ENCODE measurements at regions not wholly inside any gene's neighbourhood (a gene's known extent, or its start where the extent isn't known, plus 50 kb on each side); places are given as distances from the start of the nearest gene placed in this dataset.

- no peak for DNase-seq (ENCODE audit: low read depth in 2 of 2)
Observed at GRCh38 chr20:58162986-58163385, 65.5 kb downstream of the ANKRD60 start.

- DNase-seq (ENCODE audit: low read depth in 2 of 2) = no peak
Observed at GRCh38 chr20:58161192-58161591, 67.3 kb downstream of the ANKRD60 start.

- DNase-seq (ENCODE audit: low read depth in 2 of 2) = peak; percentile 42 to 44
Observed at GRCh38 chr20:58160451-58161061, 67.9 kb downstream of the ANKRD60 start.

GRCh38 chr20:58155148-58155925 is 73.1 kb downstream of the ANKRD60 start:
- no peak for DNase-seq (ENCODE audit: low read depth in 2 of 2)

- no peak for DNase-seq (ENCODE audit: low read depth in 2 of 2)
Observed at GRCh38 chr20:58154113-58154512, 74.3 kb downstream of the ANKRD60 start.

- no peak for DNase-seq (ENCODE audit: low read depth in 2 of 2)
Observed at GRCh38 chr20:58153121-58153520, 75.3 kb downstream of the ANKRD60 start.

DNA sequence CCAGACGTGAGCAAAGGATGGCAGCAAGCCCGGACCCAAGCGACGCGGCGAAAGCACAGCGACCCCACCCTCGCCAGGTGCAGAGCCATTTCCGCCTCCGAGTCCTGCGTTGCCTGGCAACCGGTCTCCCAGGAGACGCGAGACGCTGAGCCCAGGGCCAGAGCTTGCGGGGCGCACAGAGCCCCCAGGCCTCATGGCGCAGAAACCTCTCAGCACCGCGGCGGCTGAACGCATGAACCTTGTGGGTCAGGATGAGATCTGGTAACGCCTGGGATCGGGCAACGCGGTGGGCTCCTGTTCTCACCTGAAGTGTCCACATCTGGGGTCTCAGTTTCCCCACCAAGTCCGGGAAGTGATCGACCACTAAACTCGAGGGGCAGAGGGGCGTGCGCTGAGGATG is 77.7 kb downstream of the ANKRD60 start:
- DNase-seq (ENCODE audit: low read depth in 2 of 2) = no peak

DNA sequence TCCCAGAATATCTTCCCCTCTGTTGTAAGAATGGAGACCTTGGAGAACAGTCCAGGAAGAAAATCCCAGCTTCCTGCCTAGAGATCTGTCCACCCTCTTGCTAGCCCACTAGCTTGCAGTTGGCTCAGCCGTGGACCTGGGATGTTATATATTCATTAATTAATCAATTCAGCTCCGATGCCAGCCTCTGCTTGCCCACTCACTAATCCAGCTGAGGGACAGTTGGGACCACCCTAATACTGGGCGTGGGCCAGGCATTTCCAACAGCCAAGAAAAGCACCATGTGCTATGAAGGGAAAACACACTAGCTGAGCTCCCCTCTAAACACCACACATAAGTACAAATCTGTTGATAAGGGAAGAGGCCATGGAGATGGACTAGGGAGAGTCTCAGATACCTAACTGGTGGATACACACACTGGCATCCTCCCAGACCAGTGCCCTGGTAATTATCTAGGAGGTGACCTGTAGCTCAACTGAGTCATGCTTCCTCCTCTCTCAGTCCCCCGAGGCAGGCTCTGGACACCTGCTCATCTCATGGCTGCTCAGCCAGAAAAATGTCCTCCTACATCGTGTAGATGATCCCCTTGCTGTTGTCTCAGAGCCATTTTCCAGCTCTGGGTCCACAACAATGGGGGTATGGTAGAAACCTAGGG is 78.9 kb downstream of the ANKRD60 start:
- DNase-seq (ENCODE audit: low read depth in 2 of 2) = no peak

- no peak for DNase-seq (ENCODE audit: low read depth in 2 of 2)
Observed at GRCh38 chr20:58148891-58149290, 79.6 kb downstream of the ANKRD60 start.

- no peak for DNase-seq (ENCODE audit: low read depth in 2 of 2)
Observed at GRCh38 chr20:58147628-58148370, 80.7 kb downstream of the ANKRD60 start.

- DNase-seq (ENCODE audit: low read depth in 2 of 2) = no peak
Observed at GRCh38 chr20:58146746-58147140, 81.7 kb downstream of the ANKRD60 start.

DNA sequence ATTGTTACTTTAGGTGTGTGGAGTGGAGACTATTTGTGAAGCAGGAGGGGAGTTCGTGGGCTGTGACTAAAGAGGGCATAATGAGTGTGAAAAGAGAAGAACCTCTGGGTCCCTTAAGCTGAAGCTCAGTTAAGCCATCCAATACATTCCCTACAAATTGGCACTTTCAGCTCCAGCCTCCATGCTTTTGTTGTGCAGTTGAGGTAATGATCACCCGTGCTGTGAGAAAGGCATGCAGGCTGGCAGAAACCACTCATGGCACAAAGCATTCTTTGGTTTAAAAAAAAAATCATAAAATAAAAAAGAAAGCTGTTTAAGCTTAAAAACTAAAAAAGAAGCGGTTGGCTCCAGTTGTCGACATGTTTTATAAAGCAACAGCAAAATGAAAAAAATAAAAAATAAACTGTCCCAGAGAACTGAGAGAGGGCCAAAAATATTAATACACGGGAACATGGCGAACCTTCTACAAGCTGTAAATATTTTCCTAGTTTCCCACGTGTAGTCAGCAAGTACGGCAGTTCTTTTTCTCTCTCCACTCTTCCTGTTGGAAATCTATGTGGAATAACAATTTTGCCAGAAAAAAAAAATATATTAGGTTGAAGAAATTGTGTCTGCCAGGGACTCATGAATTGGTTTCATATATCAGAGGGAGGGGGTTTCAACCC is 82.2 kb downstream of the ANKRD60 start:
- DNase-seq (ENCODE audit: low read depth in 2 of 2) = no peak

DNA sequence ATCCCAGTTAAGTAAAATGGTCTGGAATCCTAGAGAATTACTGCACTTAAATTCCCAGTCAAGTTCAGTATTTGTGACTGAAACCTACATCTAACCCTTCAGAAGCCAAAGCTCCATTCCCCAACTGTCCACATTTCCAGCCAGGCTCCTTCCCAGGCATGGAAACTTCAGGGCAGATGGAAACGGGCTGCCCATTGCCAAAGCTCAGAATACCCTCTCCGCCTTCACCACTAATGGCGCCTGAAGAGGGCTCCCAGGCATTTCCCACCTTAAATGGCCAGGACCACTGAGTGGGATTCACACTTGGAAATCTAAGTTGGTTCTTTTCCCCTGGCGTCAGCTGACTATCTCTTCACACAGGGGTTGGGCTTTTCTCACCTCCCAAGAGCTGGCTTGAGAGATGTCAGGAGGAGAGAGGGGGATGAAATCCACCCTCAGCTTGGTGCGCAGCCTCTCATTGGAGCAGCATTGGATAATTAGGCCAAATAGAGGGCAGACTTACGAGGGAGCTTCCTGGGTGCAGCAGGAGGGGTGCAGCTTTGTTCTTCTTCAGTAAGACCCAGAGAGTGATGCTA is 82.9 kb downstream of the ANKRD60 start:
- no peak for DNase-seq (ENCODE audit: low read depth in 2 of 2)

GRCh38 chr20:58144096-58144495 is 84.4 kb downstream of the ANKRD60 start:
- no peak for DNase-seq (ENCODE audit: low read depth in 2 of 2)

DNA sequence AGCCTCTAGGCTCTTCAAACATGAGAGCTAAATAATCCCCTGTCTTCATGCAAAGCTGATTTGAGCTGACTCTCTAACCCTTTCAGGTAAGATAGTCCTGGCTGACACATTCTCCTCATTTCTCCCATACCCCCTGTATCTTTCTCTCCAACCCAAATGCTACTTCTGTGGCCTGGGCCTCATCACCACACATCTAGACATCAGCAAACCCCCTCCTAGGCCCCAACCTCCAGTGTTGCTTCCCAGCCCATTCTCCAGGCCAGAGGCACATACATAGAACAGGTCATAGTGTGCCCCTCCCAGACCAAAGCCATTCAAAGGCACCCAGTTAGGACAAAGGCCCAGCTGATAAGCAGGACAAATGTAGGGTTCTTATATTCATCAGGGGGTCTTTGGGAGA is 84.9 kb downstream of the ANKRD60 start:
- DNase-seq (ENCODE audit: low read depth in 2 of 2) = no peak

- DNase-seq (ENCODE audit: low read depth in 2 of 2) = no peak
Observed at GRCh38 chr20:58142843-58143185, 85.6 kb downstream of the ANKRD60 start.

- no peak for DNase-seq (ENCODE audit: low read depth in 2 of 2)
Observed at GRCh38 chr20:58141971-58142842, 86.2 kb downstream of the ANKRD60 start.

- no peak for DNase-seq (ENCODE audit: low read depth in 2 of 2)
Observed at GRCh38 chr20:58141496-58141895, 87.0 kb downstream of the ANKRD60 start.

- DNase-seq (ENCODE audit: low read depth in 2 of 2) = no peak
Observed at GRCh38 chr20:58140787-58141425, 87.5 kb downstream of the ANKRD60 start.

All from fibroblast of skin of left quadriceps (primary cell).